DND-41 (cell line): ENCODE measurements at regions not wholly inside any gene's neighbourhood (a gene's known extent, or its start where the extent isn't known, plus 50 kb on each side); places are given as distances from the start of the nearest gene placed in this dataset.

ENCODE experiments used
- ATAC-seq: fragments of 200-7000 bp; cut with Tn5 transposase; 3 replicates; pipeline ENCODE4 v1.9.1; 2021; ENCODE audit warnings: low read depth; ENCODE audit not compliant: insufficient read depth
- DNase-seq: peaks from one replicate; pipeline ENCODE4 v3.0.0-alpha.2; 2020
- H2AFZ ChIP-seq: 2 replicates; pipeline ENCODE4 v1.6.0; 2012; ENCODE audit warnings: low read depth, low read length
- H3K27ac ChIP-seq: 2 replicates; pipeline ENCODE4 v1.5.1; 2012; ENCODE audit warnings: low read length, inconsistent platforms
- H3K27me3 ChIP-seq: fragments of 200-600 bp; sonication (generic); 2 replicates; pipeline ENCODE4 v1.6.0; 2012; ENCODE audit warnings: low read length, mild to moderate bottlenecking, inconsistent platforms; ENCODE audit not compliant: insufficient read depth, poor library complexity
- H3K36me3 ChIP-seq: 2 replicates; pipeline ENCODE4 v1.5.1; 2012; ENCODE audit warnings: low read length, inconsistent platforms; ENCODE audit not compliant: insufficient read depth
- H3K4me1 ChIP-seq: 2 replicates; pipeline ENCODE4 v1.5.1; 2012; ENCODE audit warnings: mild to moderate bottlenecking, low read length; ENCODE audit not compliant: insufficient read depth
- H3K4me2 ChIP-seq: 2 replicates; pipeline ENCODE4 v1.6.0; 2012; ENCODE audit warnings: mild to moderate bottlenecking, moderate library complexity, low read length, inconsistent platforms; ENCODE audit not compliant: insufficient read depth
- H3K4me3 ChIP-seq, 2 experiments: fragments of 200-600 bp in 1 of 2; shearing (Covaris generic) in 1 of 2; 2 replicates each; pipeline ENCODE4 v1.5.1; 2012 to 2016; ENCODE audit warnings: inconsistent platforms in 2 of 2, low read length in 2 of 2, mild to moderate bottlenecking in 2 of 2, low read depth in 1 of 2, moderate library complexity in 1 of 2
- H3K79me2 ChIP-seq: 2 replicates; pipeline ENCODE4 v1.6.0; 2012; ENCODE audit warnings: low read length, inconsistent platforms; ENCODE audit not compliant: insufficient read depth
- H3K9ac ChIP-seq: 2 replicates; pipeline ENCODE4 v1.6.0; 2012; ENCODE audit warnings: low read depth, mild to moderate bottlenecking, inconsistent platforms, low read length, moderate library complexity
- H3K9me3 ChIP-seq: 2 replicates; pipeline ENCODE4 v1.5.1; 2012; ENCODE audit warnings: low read length, moderate library complexity, mild to moderate bottlenecking, inconsistent platforms; ENCODE audit not compliant: insufficient read depth, severe bottlenecking
- H4K20me1 ChIP-seq: 2 replicates; pipeline ENCODE4 v1.6.0; 2012; ENCODE audit warnings: low read length; ENCODE audit not compliant: insufficient read depth
- EZH2 ChIP-seq: IDR thresholded peaks from 3 replicates; pipeline ENCODE4 v1.6.1; 2012; ENCODE audit warnings: borderline replicate concordance, low read depth, mild to moderate bottlenecking, moderate library complexity, low read length, inconsistent platforms; ENCODE audit not compliant: severe bottlenecking
- TF ChIP-seq, protein P1 (sequence below): IDR thresholded peaks from 2 replicates; pipeline ENCODE4 v1.5.1; 2012; ENCODE audit warnings: borderline replicate concordance, low read length, moderate library complexity, mild to moderate bottlenecking; ENCODE audit not compliant: poor library complexity, severe bottlenecking; ENCODE audit errors: extremely low read depth

DNA sequence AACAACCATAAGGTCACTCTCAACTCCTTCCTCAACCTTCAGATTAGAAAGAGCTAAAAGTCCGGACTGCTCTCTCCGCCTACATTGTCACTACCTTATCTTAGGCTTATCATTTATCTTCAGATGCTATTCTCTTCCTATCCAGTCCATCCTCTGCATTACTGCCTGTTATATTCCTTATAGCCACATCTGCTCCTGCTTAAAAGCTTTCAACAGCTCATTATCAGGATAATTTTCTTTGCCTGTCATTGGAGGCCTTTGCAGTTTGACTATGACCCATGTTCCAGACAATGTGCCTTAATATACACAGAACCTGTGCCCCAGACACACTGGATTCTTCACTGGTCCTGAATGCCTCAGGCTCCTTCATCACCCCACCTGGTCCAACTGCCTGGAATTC lies 184.1 kb upstream of the SETMAR start:
- H3K9ac ChIP-seq = no peak overlapping the region

GRCh38 chr3:4125576-4125975 lies 177.6 kb upstream of the SETMAR start:
- H3K9me3 ChIP-seq = no peaks in the 10 kb centered on the region
- no peaks in the 10 kb centered on the region for H3K27me3 ChIP-seq
- no peak overlapping the region for H3K27ac ChIP-seq
- no peak overlapping the region for H3K4me3 ChIP-seq
- DNase-seq (no peak), ATAC-seq (no peak)
- no peaks in the 10 kb centered on the region for H3K4me1 ChIP-seq
- no peak overlapping the region for H3K4me2 ChIP-seq
- no peaks in the 10 kb centered on the region for H4K20me1 ChIP-seq
- no peaks in the 10 kb centered on the region for H3K36me3 ChIP-seq
- H2AFZ ChIP-seq = no peak overlapping the region
- H3K9ac ChIP-seq = no peak overlapping the region
- H3K79me2 ChIP-seq = no peaks in the 10 kb centered on the region
- no peak for TF ChIP-seq EZH2
- TF ChIP-seq, protein P1, sequence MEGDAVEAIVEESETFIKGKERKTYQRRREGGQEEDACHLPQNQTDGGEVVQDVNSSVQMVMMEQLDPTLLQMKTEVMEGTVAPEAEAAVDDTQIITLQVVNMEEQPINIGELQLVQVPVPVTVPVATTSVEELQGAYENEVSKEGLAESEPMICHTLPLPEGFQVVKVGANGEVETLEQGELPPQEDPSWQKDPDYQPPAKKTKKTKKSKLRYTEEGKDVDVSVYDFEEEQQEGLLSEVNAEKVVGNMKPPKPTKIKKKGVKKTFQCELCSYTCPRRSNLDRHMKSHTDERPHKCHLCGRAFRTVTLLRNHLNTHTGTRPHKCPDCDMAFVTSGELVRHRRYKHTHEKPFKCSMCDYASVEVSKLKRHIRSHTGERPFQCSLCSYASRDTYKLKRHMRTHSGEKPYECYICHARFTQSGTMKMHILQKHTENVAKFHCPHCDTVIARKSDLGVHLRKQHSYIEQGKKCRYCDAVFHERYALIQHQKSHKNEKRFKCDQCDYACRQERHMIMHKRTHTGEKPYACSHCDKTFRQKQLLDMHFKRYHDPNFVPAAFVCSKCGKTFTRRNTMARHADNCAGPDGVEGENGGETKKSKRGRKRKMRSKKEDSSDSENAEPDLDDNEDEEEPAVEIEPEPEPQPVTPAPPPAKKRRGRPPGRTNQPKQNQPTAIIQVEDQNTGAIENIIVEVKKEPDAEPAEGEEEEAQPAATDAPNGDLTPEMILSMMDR = no peak

More for the DNA sequence above, 184.1 kb upstream of the SETMAR start:
- Histone ChIP-seq H3K9me3 (no peaks in the 10 kb centered on the region), H3K36me3 (no peaks in the 10 kb centered on the region), H4K20me1 (no peaks in the 10 kb centered on the region), H3K4me3 (no peak overlapping the region), H3K27ac (no peak overlapping the region), H2AFZ (no peak overlapping the region), H3K4me2 (no peak overlapping the region), H3K27me3 (no peaks in the 10 kb centered on the region), H3K4me1 (no peaks in the 10 kb centered on the region), H3K79me2 (no peaks in the 10 kb centered on the region)
- TF ChIP-seq, protein P1 = no peak
- TF ChIP-seq EZH2 = no peak
- no peak for DNase-seq
- no peak for ATAC-seq

GRCh38 chr3:4138150-4138785 lies 164.9 kb upstream of the SETMAR start:
- H3K4me2 ChIP-seq = no peak overlapping the region
- no peaks in the 10 kb centered on the region for H3K36me3 ChIP-seq
- no peak overlapping the region for H3K27ac ChIP-seq
- no peak for ATAC-seq
- no peak overlapping the region for H3K9ac ChIP-seq
- no peaks in the 10 kb centered on the region for H3K9me3 ChIP-seq
- DNase-seq = no peak
- no peaks in the 10 kb centered on the region for H4K20me1 ChIP-seq
- TF ChIP-seq EZH2 = no peak
- TF ChIP-seq, protein P1 = no peak
- H3K79me2 ChIP-seq = no peaks in the 10 kb centered on the region
- no peak overlapping the region for H3K4me3 ChIP-seq
- no peaks in the 10 kb centered on the region for H3K4me1 ChIP-seq
- peaks cover 8% of the 10 kb centered on the region for H3K27me3 ChIP-seq
- H2AFZ ChIP-seq = no peak overlapping the region
